GM12878 (cell line): ENCODE measurements at regions not wholly inside any gene's neighbourhood (a gene's known extent, or its start where the extent isn't known, plus 50 kb on each side); places are given as distances from the start of the nearest gene placed in this dataset.

Source experiments
- ATAC-seq: fragments of 200-7000 bp; cut with Tn5 transposase; 3 replicates; pipeline ENCODE4 v1.9.1; 2020; ENCODE audit warnings: mild to moderate bottlenecking, moderate library complexity
- BruUV-seq: library from RNA; stranded (reverse); fragments of 400-500 nt; replicated peaks from 2 replicates; lab custom pipeline; 2021; lab: Mats Ljungman, UMichigan
- CTCF ChIA-PET: fragments of 300-600 bp; sonication (Branson Sonifier 250); formaldehyde crosslinking; extraction: SDS; loops from one replicate; lab custom pipeline; 2021; ENCODE audit warnings: inconsistent platforms; lab: Yijun Ruan, JAX
- POLR2A ChIA-PET: fragments of 350-600 bp; formaldehyde crosslinking; extraction: SDS; loops from one replicate; lab custom pipeline; 2021; ENCODE audit warnings: inconsistent platforms; lab: Charles Lee
- RAD21 ChIA-PET: fragments of 300-600 bp; sonication (Branson Sonifier 250); formaldehyde crosslinking; loops from one replicate; lab custom pipeline; 2023; ENCODE audit warnings: antibody characterized with exemption; ENCODE audit not compliant: unreplicated experiment; lab: Charles Lee
- SMC1A ChIA-PET: fragments of 300-600 bp; sonication (Branson Sonifier 250); formaldehyde crosslinking; loops from one replicate; lab custom pipeline; 2023; ENCODE audit not compliant: unreplicated experiment, uncharacterized antibody; lab: Charles Lee
- DNase-seq: peaks from one replicate; pipeline ENCODE4 v3.0.0-alpha.2; 2011; ENCODE audit warnings: low read depth, low spot score
- FAIRE-seq: peaks from 3 replicates; lab custom pipeline; 2011; peaks lifted over from hg19 to GRCh38; lab: Jason Lieb, UNC
- H2AFZ ChIP-seq: 2 replicates; pipeline ENCODE4 v1.6.0; 2011; ENCODE audit warnings: low read depth, low read length, control low read depth; ENCODE audit not compliant: control insufficient read depth
- H3K27ac ChIP-seq: 2 replicates; pipeline ENCODE4 v1.5.1; 2011; ENCODE audit warnings: control low read depth; ENCODE audit not compliant: control insufficient read depth, insufficient read depth
- H3K27me3 ChIP-seq, 2 experiments: replicated peaks in 1 of 2; 2 replicates each; pipeline versions ENCODE4 v1.6.0 to v1.6.1; 2011; ENCODE audit warnings: low read length in 1 of 2; ENCODE audit not compliant: control insufficient read depth in 2 of 2, insufficient read depth in 2 of 2
- H3K36me3 ChIP-seq, 2 experiments: 2 replicates each; pipeline ENCODE4 v1.5.1; 2011; ENCODE audit warnings: low read length in 1 of 2; ENCODE audit not compliant: control insufficient read depth in 2 of 2, insufficient read depth in 2 of 2
- H3K4me1 ChIP-seq: 2 replicates; pipeline ENCODE4 v1.6.1; 2011; ENCODE audit warnings: mild to moderate bottlenecking, low read length, moderate library complexity, mixed read lengths; ENCODE audit not compliant: control insufficient read depth, insufficient read depth
- H3K4me2 ChIP-seq: 2 replicates; pipeline ENCODE4 v1.6.0; 2011; ENCODE audit warnings: control low read depth; ENCODE audit not compliant: control insufficient read depth, insufficient read depth
- H3K4me3 ChIP-seq: fragments of 200-600 bp; sonication (generic); 2 replicates; pipeline ENCODE4 v1.5.1; 2016
- H3K79me2 ChIP-seq: 2 replicates; pipeline ENCODE4 v1.6.0; 2011; ENCODE audit warnings: low read length; ENCODE audit not compliant: control insufficient read depth, insufficient read depth
- H3K9ac ChIP-seq: 2 replicates; pipeline ENCODE4 v1.8.0; 2011; ENCODE audit warnings: low read length, control low read depth, mixed read lengths; ENCODE audit not compliant: control insufficient read depth, insufficient read depth
- H3K9me3 ChIP-seq: replicated peaks from 3 replicates; pipeline ENCODE4 v1.5.1; 2011; ENCODE audit warnings: mild to moderate bottlenecking, low read length; ENCODE audit not compliant: control insufficient read depth, insufficient read depth
- H4K20me1 ChIP-seq: 2 replicates; pipeline ENCODE4 v1.6.0; 2011; ENCODE audit not compliant: control insufficient read depth, insufficient read depth
- ATF3 ChIP-seq: IDR thresholded peaks from 2 replicates; pipeline ENCODE4 v1.6.1; 2011; ENCODE audit warnings: low read depth, mild to moderate bottlenecking, low read length, moderate library complexity, borderline replicate concordance; ENCODE audit errors: extremely low read depth
- BHLHE40 ChIP-seq, 2 experiments: fragments of 450-650 bp in 1 of 2; IDR thresholded peaks; 2 replicates each; pipeline ENCODE4 v1.6.1; 2011 to 2017; ENCODE audit warnings: low read depth in 2 of 2, borderline replicate concordance in 1 of 2, improper control_type of control experiment in 1 of 2, low read length in 1 of 2, mild to moderate bottlenecking in 1 of 2
- CREM ChIP-seq: IDR thresholded peaks from 2 replicates; pipeline ENCODE4 v1.6.1; 2014; ENCODE audit warnings: antibody characterized with exemption, low read depth
- ETV6 ChIP-seq, 2 experiments: fragments of 450-650 bp in 1 of 2; IDR thresholded peaks in 1 of 2; conservative IDR thresholded peaks in 1 of 2; 2 replicates each; pipeline ENCODE4 v1.6.1; 2014; ENCODE audit warnings: antibody characterized with exemption in 1 of 2, borderline replicate concordance in 1 of 2, low read depth in 1 of 2, mild to moderate bottlenecking in 1 of 2, moderate library complexity in 1 of 2
- IKZF2 ChIP-seq, 2 experiments: fragments of 450-650 bp; IDR thresholded peaks; 2 replicates each; pipeline ENCODE4 v1.6.1; 2017; ENCODE audit warnings: mild to moderate bottlenecking in 2 of 2, moderate library complexity in 2 of 2
- KLF5 ChIP-seq: fragments of 450-650 bp; IDR thresholded peaks from 2 replicates; pipeline ENCODE4 v1.6.1; 2014; ENCODE audit warnings: mild to moderate bottlenecking; ENCODE audit not compliant: partially characterized antibody
- MAX ChIP-seq: IDR thresholded peaks from 2 replicates; pipeline ENCODE4 v1.6.1; 2012; ENCODE audit warnings: low read depth, low read length, improper control_type of control experiment
- MLLT1 ChIP-seq: fragments of 450-650 bp; IDR thresholded peaks from 2 replicates; pipeline ENCODE4 v1.6.1; 2016; ENCODE audit warnings: mild to moderate bottlenecking
- MXI1 ChIP-seq: fragments of 150-350 bp; IDR thresholded peaks from 2 replicates; pipeline ENCODE4 v1.6.1; 2011; ENCODE audit warnings: low read depth, mild to moderate bottlenecking, inconsistent platforms, low read length, improper control_type of control experiment
- PAX5 ChIP-seq: IDR thresholded peaks from 2 replicates; pipeline ENCODE4 v1.6.1; 2011; ENCODE audit warnings: low read depth, low read length, borderline replicate concordance
- PKNOX1 ChIP-seq: fragments of 450-650 bp; IDR thresholded peaks from 2 replicates; pipeline ENCODE4 v1.6.1; 2016; ENCODE audit warnings: mild to moderate bottlenecking
- POU2F2 ChIP-seq: IDR thresholded peaks from 3 replicates; pipeline ENCODE4 v1.6.1; 2011; ENCODE audit warnings: low read depth, mild to moderate bottlenecking, low read length, borderline replicate concordance
- SMAD5 ChIP-seq: IDR thresholded peaks from 2 replicates; pipeline ENCODE4 v1.6.1; 2016; ENCODE audit warnings: antibody characterized with exemption, low read depth
- USF2 ChIP-seq: IDR thresholded peaks from 2 replicates; pipeline ENCODE4 v1.6.1; 2011; ENCODE audit warnings: low read depth, low read length, improper control_type of control experiment, borderline replicate concordance
- YY1 ChIP-seq: IDR thresholded peaks from 2 replicates; pipeline ENCODE4 v1.6.1; 2011; ENCODE audit warnings: low read depth, mild to moderate bottlenecking, low read length
- ZBTB33 ChIP-seq: fragments of 450-650 bp; IDR thresholded peaks from 2 replicates; pipeline ENCODE4 v1.6.1; 2017; ENCODE audit warnings: mild to moderate bottlenecking
- ZZZ3 ChIP-seq: IDR thresholded peaks from 2 replicates; pipeline ENCODE4 v1.6.1; 2011; ENCODE audit warnings: low read depth; ENCODE audit not compliant: control insufficient read depth, insufficient read length
- WGBS: methylation state at CpG from one replicate; pipeline ENCODE4 v1.1.6; 2016; ENCODE audit warnings: low lambda C conversion rate; ENCODE audit not compliant: insufficient replicate concordance, insufficient coverage; ENCODE audit errors: missing lambda C conversion rate; 5-methylcytosine and 5-hydroxymethylcytosine counted together
- in situ Hi-C: fragments of 300-500 bp; cut with MboI; formaldehyde crosslinking; loops from 9 replicates; pipeline ENCODE4 v1.14.3; 2018; ENCODE audit warnings: mixed read lengths
- intact Hi-C: fragments of 100-400 bp; cut with micrococcal nuclease; formaldehyde crosslinking; loops from one replicate; pipeline ENCODE4 v1.14.2; 2022; ENCODE audit not compliant: unreplicated experiment

- no peak overlapping the region for H3K4me3 ChIP-seq
- H3K9me3 ChIP-seq, result no peaks in the 10 kb centered on the region; the same call in 2 of the 3 replicates
- ChIA-PET RAD21 (no interaction called here), SMC1A (no interaction called here), CTCF (no interaction called here), POLR2A (no interaction called here)
- H2AFZ ChIP-seq, result no peak overlapping the region
- H3K9ac ChIP-seq, result no peak overlapping the region
- in situ Hi-C loops (no loop called here), intact Hi-C loops (no loop called here)
- H3K4me2 ChIP-seq, result no peak overlapping the region
- no peaks in the 10 kb centered on the region for H4K20me1 ChIP-seq
- ATAC-seq, result no peak
- TF ChIP-seq MAX, result no peak
- no peak for TF ChIP-seq ETV6 (conservative IDR thresholded peaks at IDR 0.05 in 1 of 2, IDR thresholded peaks at IDR 0.05 in 1 of 2; ENCODE audit: borderline replicate concordance in 1 of 2, low read depth in 1 of 2)
- TF ChIP-seq ATF3, result no peak
- TF ChIP-seq POU2F2, result no peak
- no peak for TF ChIP-seq SMAD5
- no peak for TF ChIP-seq MXI1
- no peak for TF ChIP-seq BHLHE40 (IDR thresholded peaks at IDR 0.05; ENCODE audit: borderline replicate concordance in 1 of 2, low read depth in 2 of 2, low read length in 1 of 2)
- no peak for TF ChIP-seq IKZF2 (IDR thresholded peaks at IDR 0.05)
- TF ChIP-seq ZBTB33, result no peak
- no peak for TF ChIP-seq PAX5
- no peak for TF ChIP-seq ZZZ3
- no peak for TF ChIP-seq MLLT1
- no peak for TF ChIP-seq KLF5
- no peak for TF ChIP-seq USF2
- no peak for TF ChIP-seq PKNOX1
- no peak for TF ChIP-seq YY1
- no peak for TF ChIP-seq CREM
- no peak for DNase-seq
- H3K27me3 ChIP-seq, result no peaks in the 10 kb centered on the region
- BruUV-seq, result no TSS peak
- no peaks in the 10 kb centered on the region for H3K79me2 ChIP-seq
- no peaks in the 10 kb centered on the region for H3K4me1 ChIP-seq
- no peaks in the 10 kb centered on the region for H3K36me3 ChIP-seq
- 33% methylated on average over 3 of the region's 3 CpGs for WGBS
- H3K27ac ChIP-seq, result no peak overlapping the region
- no peak for FAIRE-seq
Measured at GRCh38 chr2:147441182-147441581, 403.6 kb upstream of the ACVR2A start.
